HG03196 (cell line): ENCODE measurements at regions not wholly inside any gene's neighbourhood (a gene's known extent, or its start where the extent isn't known, plus 50 kb on each side); places are given as distances from the start of the nearest gene placed in this dataset.

ENCODE experiments used
- ATAC-seq: cut with Tn5 transposase; IDR thresholded peaks from one replicate; pipeline ENCODE4 v1.9.1; 2021; ENCODE audit not compliant: unreplicated experiment

- ATAC-seq: no peak
Measured at GRCh38 chr5:96074870-96075269, 113.2 kb upstream of the ELL2 start.

DNA sequence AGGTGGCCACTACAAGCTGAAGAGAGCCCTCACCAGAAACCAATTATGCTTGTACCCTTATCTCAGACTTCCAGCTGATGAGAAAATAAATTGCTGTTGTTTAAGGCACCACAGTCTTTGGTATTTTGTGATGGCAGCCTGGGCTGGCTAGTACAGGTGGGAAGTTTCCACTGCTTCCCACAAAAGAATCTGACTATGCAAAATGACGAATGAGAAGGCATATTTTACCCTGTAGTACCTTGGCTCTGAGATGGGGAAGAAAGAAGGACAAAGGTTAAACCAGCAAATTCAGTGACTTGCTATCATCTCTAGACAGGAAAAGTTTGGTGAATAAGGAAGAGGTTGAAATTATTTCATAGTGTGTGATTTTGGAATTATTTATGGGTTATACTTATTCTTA lies 112.8 kb upstream of the ELL2 start:
- no peak for ATAC-seq

DNA sequence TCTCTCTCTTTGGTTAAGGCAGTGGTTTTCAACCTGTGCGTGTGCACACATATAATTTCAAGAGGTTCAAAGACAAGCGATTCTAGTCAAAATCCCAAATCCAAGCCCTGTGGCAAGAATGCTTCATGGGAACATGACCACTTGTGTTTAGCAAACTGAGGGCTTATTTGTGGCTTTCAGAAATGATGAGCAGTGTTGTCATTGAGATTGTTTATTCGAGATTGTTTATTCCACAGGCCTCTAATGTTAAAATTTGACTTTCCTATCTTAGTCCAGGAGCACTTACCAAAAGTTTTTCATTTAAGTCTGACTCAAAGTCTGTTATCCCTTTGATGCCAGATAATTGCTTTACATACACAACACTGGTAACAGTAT lies 111.1 kb upstream of the ELL2 start:
- ATAC-seq: no peak

DNA sequence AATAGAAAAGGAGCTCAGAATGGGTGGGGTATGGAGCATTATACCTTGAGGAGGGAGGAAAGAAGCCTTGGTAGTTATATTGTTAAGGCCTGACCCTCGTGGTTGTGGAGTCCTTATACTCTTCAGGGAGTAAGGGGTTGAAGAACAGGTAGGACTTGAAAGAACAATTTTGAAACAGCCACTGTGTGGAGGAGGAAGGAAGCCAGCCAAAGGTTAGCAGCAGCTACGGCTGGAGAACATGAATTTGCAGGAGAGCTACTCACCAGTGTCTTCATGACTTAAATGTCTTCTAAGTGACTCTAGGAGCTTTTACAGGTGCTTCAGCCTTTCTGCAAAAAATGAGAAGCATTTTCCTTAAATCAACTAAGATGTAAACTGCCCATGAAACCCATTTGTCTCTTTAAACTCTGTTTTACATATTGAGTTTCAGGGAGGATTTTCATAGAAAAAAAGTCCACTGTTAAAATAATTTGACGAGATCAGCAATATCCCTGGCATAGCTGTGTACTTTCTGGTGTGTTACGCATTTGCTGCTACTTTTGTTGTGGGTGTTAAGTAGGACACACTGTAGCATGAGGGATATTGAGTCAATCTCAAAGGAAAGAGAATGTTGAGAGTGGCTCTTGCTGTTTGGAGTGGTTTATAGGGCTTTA lies 110.6 kb upstream of the ELL2 start:
- no peak for ATAC-seq

DNA sequence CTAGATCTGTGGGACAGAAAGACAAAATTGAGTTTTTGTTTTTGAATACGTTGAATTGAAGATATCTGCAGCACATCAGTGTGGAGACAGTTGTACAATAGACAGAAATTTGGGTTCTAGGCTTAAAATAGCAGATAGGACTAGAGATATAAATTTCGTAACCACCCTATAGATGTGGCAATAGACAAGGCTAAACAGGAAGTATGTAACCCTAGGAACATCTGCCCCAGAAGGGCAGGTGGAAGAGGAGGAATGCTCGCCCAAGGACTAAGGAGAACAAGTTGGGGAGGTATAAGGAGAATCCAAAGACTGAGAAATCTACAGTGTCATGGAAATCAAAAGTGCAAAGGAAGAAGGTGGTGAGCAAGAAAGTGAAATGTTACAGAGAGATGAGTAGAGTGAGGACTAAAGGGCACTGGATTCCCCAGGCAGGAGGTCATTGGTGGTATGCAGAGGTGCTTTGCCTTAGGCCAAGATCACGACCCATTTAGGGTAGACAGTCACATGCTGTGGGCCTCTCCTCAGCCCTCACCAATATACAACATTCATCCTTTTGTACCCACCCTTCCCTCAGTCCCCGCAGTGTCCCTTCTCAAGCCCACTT lies 109.1 kb upstream of the ELL2 start:
- ATAC-seq: no peak

- ATAC-seq: no peak
Measured at GRCh38 chr5:96067894-96068614, 106.4 kb upstream of the ELL2 start.

DNA sequence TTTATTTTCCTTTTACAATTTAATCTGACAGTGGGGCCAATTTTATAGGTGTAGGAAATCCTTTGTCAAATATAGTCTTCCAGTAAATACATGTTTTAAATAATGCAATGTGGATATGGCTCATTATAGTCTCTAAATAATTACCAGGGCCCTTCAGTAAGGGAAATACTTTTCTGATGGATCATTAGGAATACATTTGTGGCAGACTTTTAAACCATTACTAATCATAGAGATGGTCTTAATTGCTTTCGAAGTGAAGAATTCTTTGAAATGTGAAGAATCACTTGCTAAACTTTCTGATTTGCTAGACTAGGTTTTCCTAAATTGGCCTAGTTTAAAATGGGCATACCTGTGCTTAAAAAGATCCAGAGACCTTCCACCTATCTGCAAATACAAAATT lies 105.6 kb upstream of the ELL2 start:
- no peak for ATAC-seq

GRCh38 chr5:96066386-96066719 lies 104.7 kb upstream of the ELL2 start:
- no peak for ATAC-seq

- ATAC-seq: no peak
Measured at GRCh38 chr5:96065685-96066385, 104.2 kb upstream of the ELL2 start.

DNA sequence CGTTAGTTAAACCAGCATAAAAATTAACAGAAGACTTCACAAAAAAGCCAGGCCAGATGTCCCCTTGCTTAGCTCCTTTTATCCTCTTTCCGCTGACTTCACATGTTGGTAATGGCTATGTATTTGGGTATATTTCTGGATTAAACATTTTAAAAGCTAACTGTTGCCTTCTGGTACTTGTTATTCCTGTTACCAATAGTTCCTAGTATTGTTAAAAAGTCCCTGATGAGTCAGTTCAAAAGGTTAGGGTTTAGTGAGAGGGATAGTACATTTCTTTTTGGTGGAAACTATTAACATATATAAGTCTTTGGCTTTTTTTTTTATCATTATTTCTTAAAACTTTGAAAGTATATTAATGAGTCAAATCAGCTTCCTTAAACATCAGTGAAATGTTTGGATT lies 103.2 kb upstream of the ELL2 start:
- no peak for ATAC-seq

GRCh38 chr5:96062836-96063235 lies 101.2 kb upstream of the ELL2 start:
- no peak for ATAC-seq

DNA sequence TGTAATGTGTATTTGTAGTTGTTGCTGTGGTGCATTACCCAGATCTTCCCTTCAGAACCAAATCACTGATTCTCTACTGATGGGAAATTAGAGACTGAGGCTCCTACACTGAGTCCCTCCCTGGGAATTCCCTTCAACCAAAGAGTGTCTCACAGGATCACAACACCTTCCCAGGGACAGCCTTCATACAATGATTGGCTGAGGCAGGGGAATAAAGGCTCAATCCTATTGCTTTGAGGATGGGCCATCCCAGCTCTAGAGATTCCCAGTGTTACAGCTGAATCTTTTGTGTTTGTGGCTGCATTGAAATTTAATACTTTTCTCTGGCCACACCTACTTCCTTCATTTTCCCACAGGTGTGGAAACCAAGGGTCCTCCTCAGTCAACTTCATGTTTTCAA lies 96.4 kb upstream of the ELL2 start:
- no peak for ATAC-seq

- ATAC-seq: no peak
Measured at GRCh38 chr5:96054311-96055030, 92.8 kb upstream of the ELL2 start.

- no peak for ATAC-seq
Measured at GRCh38 chr5:96053063-96053735, 91.5 kb upstream of the ELL2 start.

GRCh38 chr5:96052374-96052773 lies 90.7 kb upstream of the ELL2 start:
- ATAC-seq: no peak

- no peak for ATAC-seq
Measured at GRCh38 chr5:96051401-96051830, 89.8 kb upstream of the ELL2 start.

DNA sequence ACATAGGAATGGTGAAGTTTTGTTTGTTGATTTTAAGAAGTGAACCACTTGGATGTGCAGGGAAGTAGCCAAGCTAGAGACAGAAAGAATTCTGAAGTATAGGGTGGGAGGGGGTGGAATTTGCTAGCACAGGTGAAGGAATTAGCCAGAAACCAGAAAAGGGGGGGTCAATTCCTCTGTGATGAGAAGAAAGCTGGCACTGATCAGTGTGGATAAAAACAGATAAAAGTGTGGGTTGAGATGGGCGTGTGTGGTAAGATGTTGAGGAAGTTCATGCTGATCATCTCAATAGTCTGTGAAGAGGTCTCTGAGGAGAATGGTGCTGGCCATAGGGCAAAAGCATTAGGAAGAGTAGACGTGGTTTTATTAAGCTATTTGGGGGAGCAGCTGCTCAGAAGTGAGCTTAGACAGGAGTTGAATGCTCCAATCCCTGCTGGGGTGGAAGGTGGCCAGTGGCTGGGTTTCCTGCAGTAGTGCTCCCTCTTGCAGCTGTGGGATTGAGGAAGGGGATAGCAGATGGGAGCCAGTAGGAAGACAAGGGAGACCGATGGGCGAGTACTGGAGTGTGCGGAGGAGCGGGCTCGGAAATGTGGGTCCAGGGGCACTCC lies 88.7 kb upstream of the ELL2 start:
- ATAC-seq: no peak

GRCh38 chr5:96049398-96050272 lies 88.0 kb upstream of the ELL2 start:
- no peak for ATAC-seq

GRCh38 chr5:96048763-96049162 lies 87.1 kb upstream of the ELL2 start:
- ATAC-seq: no peak
